ENCODE measurements at regions not wholly inside any gene's neighbourhood (a gene's known extent, or its start where the extent isn't known, plus 50 kb on each side); places are given as distances from the start of the nearest gene placed in this dataset.

DNA sequence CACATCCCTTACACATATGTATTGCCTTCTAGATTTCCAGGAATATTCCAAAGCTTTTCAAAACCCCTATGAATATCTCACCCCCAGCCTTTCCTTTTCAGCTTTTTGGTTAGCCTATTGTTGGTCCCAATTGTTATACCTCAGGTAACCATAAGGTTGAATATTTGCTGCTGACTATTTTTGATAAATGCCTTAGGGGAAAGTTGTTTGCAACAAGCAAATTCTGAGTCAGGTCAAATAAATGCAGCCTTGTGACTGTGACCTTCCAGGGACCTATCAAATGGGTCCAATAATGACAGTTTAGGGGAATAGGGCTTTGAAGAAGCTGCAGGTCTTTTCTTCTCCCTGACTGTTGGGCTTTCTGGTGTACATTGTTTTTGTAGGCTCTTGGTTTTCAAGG, 699.7 kb downstream of the NTRK3 start:
- TF ChIP-seq, protein P1, sequence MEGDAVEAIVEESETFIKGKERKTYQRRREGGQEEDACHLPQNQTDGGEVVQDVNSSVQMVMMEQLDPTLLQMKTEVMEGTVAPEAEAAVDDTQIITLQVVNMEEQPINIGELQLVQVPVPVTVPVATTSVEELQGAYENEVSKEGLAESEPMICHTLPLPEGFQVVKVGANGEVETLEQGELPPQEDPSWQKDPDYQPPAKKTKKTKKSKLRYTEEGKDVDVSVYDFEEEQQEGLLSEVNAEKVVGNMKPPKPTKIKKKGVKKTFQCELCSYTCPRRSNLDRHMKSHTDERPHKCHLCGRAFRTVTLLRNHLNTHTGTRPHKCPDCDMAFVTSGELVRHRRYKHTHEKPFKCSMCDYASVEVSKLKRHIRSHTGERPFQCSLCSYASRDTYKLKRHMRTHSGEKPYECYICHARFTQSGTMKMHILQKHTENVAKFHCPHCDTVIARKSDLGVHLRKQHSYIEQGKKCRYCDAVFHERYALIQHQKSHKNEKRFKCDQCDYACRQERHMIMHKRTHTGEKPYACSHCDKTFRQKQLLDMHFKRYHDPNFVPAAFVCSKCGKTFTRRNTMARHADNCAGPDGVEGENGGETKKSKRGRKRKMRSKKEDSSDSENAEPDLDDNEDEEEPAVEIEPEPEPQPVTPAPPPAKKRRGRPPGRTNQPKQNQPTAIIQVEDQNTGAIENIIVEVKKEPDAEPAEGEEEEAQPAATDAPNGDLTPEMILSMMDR (conservative IDR thresholded peaks at IDR 0.05): no peak
- no peak for TF ChIP-seq ZFX (IDR thresholded peaks at IDR 0.05)

All from C4-2B (cell line).